Activated CD4-positive, alpha-beta T cell treated with anti-CD3 and anti-CD28 coated beads, Interleukin-2, amount 10 ng/mL, durations not matched to agents 7 days and 5 days (primary cell): ENCODE measurements at regions not wholly inside any gene's neighbourhood (a gene's known extent, or its start where the extent isn't known, plus 50 kb on each side); places are given as distances from the start of the nearest gene placed in this dataset.

Experiments
- CTCF ChIA-PET: fragments of 350-600 bp; sonication (Branson Sonifier 250); formaldehyde crosslinking; loops from one replicate; lab custom pipeline; 2021; ENCODE audit warnings: antibody characterized with exemption; lab: Charles Lee
- POLR2A ChIA-PET: fragments of 350-600 bp; sonication (Branson Sonifier 250); formaldehyde crosslinking; loops from one replicate; lab custom pipeline; 2021; ENCODE audit warnings: antibody characterized with exemption; lab: Charles Lee
- DNase-seq: peaks from one replicate; pipeline ENCODE4 v3.0.0-alpha.2; 2020
- H3K27ac Mint-ChIP-seq: one replicate; pipeline ENCODE4 v1.8.0; 2021; ENCODE audit warnings: mild to moderate bottlenecking, moderate library complexity, mixed read lengths
- H3K27me3 Mint-ChIP-seq: one replicate; pipeline ENCODE4 v1.8.0; 2021; ENCODE audit warnings: mixed read lengths
- H3K36me3 Mint-ChIP-seq: one replicate; pipeline ENCODE4 v1.8.0; 2021; ENCODE audit warnings: low read depth, mixed read lengths
- H3K4me1 Mint-ChIP-seq: one replicate; pipeline ENCODE4 v1.8.0; 2021; ENCODE audit warnings: mixed read lengths
- H3K4me3 Mint-ChIP-seq: one replicate; pipeline ENCODE4 v1.8.0; 2021; ENCODE audit warnings: mild to moderate bottlenecking, moderate library complexity, mixed read lengths
- H3K9me3 Mint-ChIP-seq: one replicate; pipeline ENCODE4 v1.8.0; 2021; ENCODE audit warnings: mixed read lengths

DNA sequence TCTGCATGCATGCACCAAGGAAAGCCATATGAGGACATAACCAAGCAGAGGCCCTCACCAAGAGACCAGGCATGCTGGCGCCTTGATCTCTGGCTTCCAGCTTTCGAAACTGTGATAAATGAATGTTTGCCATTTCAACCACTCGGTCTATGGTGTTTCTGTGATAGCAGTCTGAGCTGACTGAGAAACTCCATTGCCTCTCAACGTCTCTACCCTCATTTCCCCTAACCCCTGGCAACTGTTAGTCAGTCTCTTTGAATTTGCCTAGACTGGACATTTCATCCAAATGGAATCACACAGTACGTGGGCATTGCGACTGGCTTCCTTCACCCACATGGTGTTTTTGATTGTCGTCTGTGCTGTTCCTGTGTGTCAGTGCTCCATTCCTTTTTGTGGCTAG is 88.0 kb upstream of the MPHOSPH6 start:
- Mint-ChIP-seq H3K36me3 (no peaks in the 10 kb centered on the region), H3K4me3 (no peak overlapping the region), H3K9me3 (peaks cover 11% of the 10 kb centered on the region), H3K27ac (no peak overlapping the region), H3K27me3 (peaks cover 9% of the 10 kb centered on the region), H3K4me1 (no peaks in the 10 kb centered on the region)
- ChIA-PET POLR2A (no interaction called here), CTCF (no interaction called here)
- no peak for DNase-seq

DNA sequence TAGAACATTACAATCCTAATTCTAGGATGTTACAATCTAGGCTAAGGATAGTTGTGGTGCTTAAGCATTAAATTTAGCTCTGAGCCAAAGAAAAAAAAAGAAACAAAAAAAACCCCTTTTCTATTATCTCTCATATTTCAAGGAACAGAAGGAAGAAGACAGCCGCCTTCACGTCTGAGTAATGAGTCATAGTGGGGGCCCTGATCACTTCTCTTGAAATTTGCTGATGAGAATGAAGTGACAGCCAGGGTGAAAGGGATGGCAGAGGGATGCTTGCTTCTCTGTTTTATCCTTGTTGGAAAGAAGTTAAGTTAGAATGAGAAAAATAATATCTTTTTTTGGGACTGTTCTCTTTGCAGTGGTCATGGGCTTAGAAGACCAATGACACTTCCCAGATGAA is 82.6 kb upstream of the MPHOSPH6 start:
- Mint-ChIP-seq H3K27ac (no peak overlapping the region), H3K36me3 (no peaks in the 10 kb centered on the region)

GRCh38 chr16:82248677-82249076 is 78.7 kb upstream of the MPHOSPH6 start:
- H3K4me1 Mint-ChIP-seq = no peaks in the 10 kb centered on the region
- POLR2A ChIA-PET = no interaction called here
- H3K27me3 Mint-ChIP-seq = peaks cover 12% of the 10 kb centered on the region
- DNase-seq = no peak
- CTCF ChIA-PET = no interaction called here
- no peaks in the 10 kb centered on the region for H3K36me3 Mint-ChIP-seq
- H3K27ac Mint-ChIP-seq = no peak overlapping the region
- H3K9me3 Mint-ChIP-seq = no peaks in the 10 kb centered on the region
- no peak overlapping the region for H3K4me3 Mint-ChIP-seq

More for the DNA sequence above, 82.6 kb upstream of the MPHOSPH6 start:
- POLR2A ChIA-PET = no interaction called here
- Mint-ChIP-seq H3K4me1 (no peaks in the 10 kb centered on the region), H3K9me3 (no peaks in the 10 kb centered on the region), H3K4me3 (no peak overlapping the region), H3K27me3 (peaks cover 18% of the 10 kb centered on the region)
- CTCF ChIA-PET = no interaction called here
- DNase-seq = no peak

DNA sequence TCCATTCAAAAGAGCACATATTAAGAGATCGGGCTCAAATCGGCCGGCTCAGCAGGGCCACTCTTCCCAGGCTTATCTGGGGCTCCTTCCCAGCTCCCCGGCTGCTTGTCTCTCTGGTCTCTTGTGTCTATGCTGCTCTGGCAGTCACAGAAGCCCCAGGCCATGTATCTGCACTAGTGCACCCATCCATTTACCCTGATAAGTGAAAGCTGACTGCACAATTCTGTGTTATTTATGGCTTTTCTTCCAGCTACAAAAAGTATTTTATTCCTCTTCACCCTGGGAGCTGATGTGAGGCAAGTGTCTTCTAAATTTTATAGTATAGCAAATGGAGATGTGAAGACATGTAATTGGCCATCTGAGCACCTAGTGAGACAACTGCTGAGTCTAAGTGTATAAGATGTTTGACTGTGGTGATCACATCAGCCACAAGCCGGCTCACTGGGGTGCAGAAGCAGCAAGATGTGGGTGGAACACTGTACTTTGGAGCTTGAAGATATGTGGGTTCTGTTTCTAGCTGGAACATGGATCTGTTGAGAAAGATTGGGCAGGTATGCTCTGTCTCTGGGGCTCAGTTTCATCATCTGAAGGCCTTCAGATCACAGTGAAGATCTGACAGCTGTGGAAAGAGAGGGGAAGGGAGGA is 78.1 kb upstream of the MPHOSPH6 start:
- H3K4me1 Mint-ChIP-seq = no peaks in the 10 kb centered on the region
- H3K9me3 Mint-ChIP-seq = no peaks in the 10 kb centered on the region
- DNase-seq = no peak
- ChIA-PET CTCF (no interaction called here), POLR2A (no interaction called here)
- no peak overlapping the region for H3K27ac Mint-ChIP-seq
- peaks cover 12% of the 10 kb centered on the region for H3K27me3 Mint-ChIP-seq
- no peaks in the 10 kb centered on the region for H3K36me3 Mint-ChIP-seq
- H3K4me3 Mint-ChIP-seq = no peak overlapping the region

- Mint-ChIP-seq H3K4me3 (no peak overlapping the region), H3K4me1 (no peaks in the 10 kb centered on the region), H3K27ac (no peak overlapping the region), H3K36me3 (no peaks in the 10 kb centered on the region), H3K9me3 (no peaks in the 10 kb centered on the region), H3K27me3 (peaks cover 22% of the 10 kb centered on the region)
- CTCF ChIA-PET = interaction anchor here (0.6 kb wide), 1 partner anchor 443 kb away, joined by 3 read pairs; no protein-coding TSS in a partner anchor
- POLR2A ChIA-PET = no interaction called here
- DNase-seq = no peak
These were observed 72.2 kb upstream of the MPHOSPH6 start for GRCh38 chr16:82242201-82242600.

DNA sequence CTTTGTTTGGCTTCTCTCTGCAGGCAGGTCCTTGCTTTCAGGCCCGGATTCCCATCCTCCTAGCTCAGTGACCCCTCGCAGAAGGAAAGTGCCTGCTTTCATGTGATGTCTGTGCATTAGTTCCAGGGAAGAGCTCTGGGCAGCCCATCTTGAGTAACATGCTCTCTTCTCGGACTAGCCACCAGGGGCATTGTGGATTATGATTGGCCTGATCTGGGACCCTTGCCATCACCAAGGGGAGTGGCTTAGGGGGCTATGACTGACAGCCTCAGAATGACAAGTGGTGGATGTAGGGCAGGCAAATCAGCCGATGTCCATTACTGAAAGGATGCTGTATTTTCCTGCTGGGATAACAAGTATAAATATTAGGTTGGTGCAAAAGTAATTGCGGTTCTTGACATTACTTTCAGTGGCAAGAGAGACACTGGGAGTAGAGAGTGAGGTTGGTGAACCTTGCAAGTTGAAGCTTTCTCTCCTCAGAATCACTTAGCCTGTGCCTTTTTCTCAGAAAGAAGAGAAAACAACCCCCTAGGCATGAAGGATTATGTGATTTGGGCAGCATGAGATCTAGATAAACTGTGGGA is 71.5 kb upstream of the MPHOSPH6 start:
- DNase-seq = no peak
- H3K9me3 Mint-ChIP-seq = no peaks in the 10 kb centered on the region
- ChIA-PET CTCF (interaction anchor here (1.1 kb wide), 1 partner anchor 11 kb away, joined by 3 read pairs; no protein-coding TSS in a partner anchor), POLR2A (no interaction called here)
- no peak overlapping the region for H3K4me3 Mint-ChIP-seq
- H3K4me1 Mint-ChIP-seq = no peaks in the 10 kb centered on the region
- H3K27ac Mint-ChIP-seq = no peak overlapping the region
- H3K27me3 Mint-ChIP-seq = peaks cover 25% of the 10 kb centered on the region
- H3K36me3 Mint-ChIP-seq = no peaks in the 10 kb centered on the region

DNA sequence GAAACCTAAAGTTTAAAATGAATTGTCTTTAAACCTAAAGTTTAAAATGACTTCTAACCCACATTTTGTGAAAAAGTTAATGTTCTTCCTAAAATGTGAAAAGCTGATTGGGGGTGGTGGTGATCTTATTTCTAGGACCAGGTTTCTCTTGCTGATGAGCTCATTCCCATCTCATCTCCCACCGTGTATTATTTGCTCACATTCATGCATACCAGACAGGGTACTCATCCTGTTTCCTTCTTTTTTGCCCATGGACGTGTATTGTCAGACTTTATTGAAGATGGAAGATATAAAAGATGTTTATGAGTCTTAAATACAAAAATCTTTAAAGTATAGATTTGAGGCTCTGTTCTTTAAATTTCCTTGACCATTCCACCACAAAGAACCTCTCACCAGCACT is 70.1 kb upstream of the MPHOSPH6 start:
- H3K27me3 Mint-ChIP-seq = peaks cover 34% of the 10 kb centered on the region
- no peaks in the 10 kb centered on the region for H3K9me3 Mint-ChIP-seq
- H3K27ac Mint-ChIP-seq = no peak overlapping the region
- no peak overlapping the region for H3K4me3 Mint-ChIP-seq
- POLR2A ChIA-PET = no interaction called here
- DNase-seq = no peak
- H3K4me1 Mint-ChIP-seq = no peaks in the 10 kb centered on the region
- CTCF ChIA-PET = no interaction called here
- no peaks in the 10 kb centered on the region for H3K36me3 Mint-ChIP-seq

DNA sequence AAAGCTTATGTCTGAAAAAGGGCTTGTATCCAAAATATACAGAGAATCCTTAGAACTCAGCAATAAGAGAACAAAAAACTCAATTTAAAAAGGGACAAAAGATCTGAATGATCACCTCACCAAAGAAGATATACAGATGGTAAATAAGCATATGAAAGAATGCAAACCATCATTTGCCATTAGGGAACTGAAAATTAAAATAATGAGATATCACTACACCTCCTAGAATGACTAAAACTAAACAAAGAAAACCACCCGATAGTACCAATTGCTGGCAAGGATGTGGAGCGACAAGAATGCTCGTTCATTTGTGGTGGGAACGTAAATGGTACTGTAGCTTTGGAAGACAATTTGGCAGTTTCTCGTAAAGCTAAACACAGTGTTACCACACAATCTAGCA is 66.9 kb upstream of the MPHOSPH6 start:
- ChIA-PET POLR2A (no interaction called here), CTCF (no interaction called here)
- H3K4me1 Mint-ChIP-seq = no peaks in the 10 kb centered on the region

GRCh38 chr16:82236415-82236814 is 66.4 kb upstream of the MPHOSPH6 start:
- Mint-ChIP-seq H3K9me3 (no peaks in the 10 kb centered on the region), H3K4me3 (no peak overlapping the region), H3K27me3 (peaks cover 35% of the 10 kb centered on the region), H3K4me1 (no peaks in the 10 kb centered on the region), H3K27ac (no peak overlapping the region), H3K36me3 (no peaks in the 10 kb centered on the region)
- ChIA-PET CTCF (no interaction called here), POLR2A (no interaction called here)
- DNase-seq = no peak

More for the DNA sequence above, 66.9 kb upstream of the MPHOSPH6 start:
- Mint-ChIP-seq H3K27me3 (peaks cover 35% of the 10 kb centered on the region), H3K9me3 (no peaks in the 10 kb centered on the region), H3K36me3 (no peaks in the 10 kb centered on the region), H3K4me3 (no peak overlapping the region), H3K27ac (no peak overlapping the region)
- no peak for DNase-seq

DNA sequence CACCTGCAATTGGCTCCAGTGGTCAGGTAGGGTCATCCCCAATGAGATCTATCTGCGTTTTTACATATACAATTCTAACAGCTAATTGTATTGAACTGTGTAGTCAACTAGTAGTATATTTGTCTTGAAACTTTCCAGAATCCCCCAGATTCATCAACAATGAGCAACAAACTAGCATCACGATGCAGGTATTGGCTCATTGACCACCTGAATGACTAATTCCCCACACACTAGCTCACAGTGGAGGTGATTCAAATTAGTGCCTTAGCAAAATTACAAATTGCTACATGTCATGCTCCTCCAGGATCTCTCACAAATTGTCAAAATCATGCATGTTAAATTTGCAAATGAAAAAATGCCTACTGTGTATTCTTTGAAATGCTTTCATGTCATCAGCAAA is 62.8 kb upstream of the MPHOSPH6 start:
- ChIA-PET POLR2A (no interaction called here), CTCF (no interaction called here)
- Mint-ChIP-seq H3K4me1 (no peaks in the 10 kb centered on the region), H3K9me3 (no peaks in the 10 kb centered on the region), H3K4me3 (no peak overlapping the region), H3K27me3 (peaks cover 24% of the 10 kb centered on the region), H3K36me3 (no peaks in the 10 kb centered on the region), H3K27ac (no peak overlapping the region)
- DNase-seq = no peak

DNA sequence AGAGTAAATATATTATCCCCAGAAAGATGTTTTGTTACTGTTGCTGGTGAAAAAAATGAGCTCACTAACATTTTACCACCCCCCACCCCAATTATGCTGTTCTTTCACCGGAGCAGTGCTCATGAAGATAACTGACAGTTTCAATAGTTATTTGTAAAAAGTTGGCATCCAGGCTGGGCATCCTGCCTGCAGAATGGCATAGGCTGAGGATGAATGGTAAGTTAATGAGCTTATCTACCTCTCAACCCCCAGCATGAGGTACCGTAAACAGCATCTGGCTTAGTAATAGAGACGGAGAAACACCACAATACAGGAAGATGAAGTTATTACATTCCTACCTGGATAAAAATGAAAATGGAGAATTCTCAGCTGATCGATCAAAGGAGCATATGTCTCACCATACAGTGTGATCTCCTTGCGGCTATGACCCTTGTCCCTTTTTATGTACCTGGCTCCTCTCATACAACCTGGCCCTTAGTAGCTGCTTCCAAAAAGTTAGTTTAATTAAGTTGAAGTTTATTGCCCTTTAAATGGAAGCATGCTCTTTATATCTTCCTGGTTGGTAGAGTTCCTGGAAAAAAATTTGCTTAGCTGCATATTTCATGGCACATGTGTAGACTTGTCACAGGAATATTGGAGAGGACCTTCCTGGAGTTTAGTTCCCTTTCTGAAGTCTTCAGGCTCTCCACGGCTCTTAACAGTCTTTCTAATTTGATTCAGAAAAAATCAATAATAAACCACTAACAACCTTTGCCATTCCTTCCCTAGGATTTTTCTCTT is 61.2 kb upstream of the MPHOSPH6 start:
- Mint-ChIP-seq H3K4me1 (no peaks in the 10 kb centered on the region), H3K4me3 (no peak overlapping the region), H3K36me3 (no peaks in the 10 kb centered on the region), H3K27me3 (peaks cover 25% of the 10 kb centered on the region), H3K27ac (no peak overlapping the region), H3K9me3 (no peaks in the 10 kb centered on the region)
- ChIA-PET POLR2A (interaction anchor here (0.6 kb wide), 1 partner anchor 389 kb away, joined by 8 read pairs; no protein-coding TSS in a partner anchor), CTCF (interaction anchor here (0.9 to 1.4 kb wide), 2 partner anchors 10 to 18 kb away, joined by 3 read pairs; no protein-coding TSS in a partner anchor)
- no peak for DNase-seq

GRCh38 chr16:82229800-82230619 is 60.0 kb upstream of the MPHOSPH6 start:
- no peaks in the 10 kb centered on the region for H3K36me3 Mint-ChIP-seq
- no peaks in the 10 kb centered on the region for H3K9me3 Mint-ChIP-seq
- peak; percentile 70 for DNase-seq
- H3K4me1 Mint-ChIP-seq = no peaks in the 10 kb centered on the region
- no peak overlapping the region for H3K27ac Mint-ChIP-seq
- H3K4me3 Mint-ChIP-seq = no peak overlapping the region
- peaks cover 19% of the 10 kb centered on the region for H3K27me3 Mint-ChIP-seq
- ChIA-PET CTCF (interaction anchor here (0.9 to 1.4 kb wide), 7 partner anchors 11 to 289 kb away, joined by 3 to 4 read pairs (median 3); no protein-coding TSS in a partner anchor), POLR2A (no interaction called here)
